Left colon (tissue), 2 donors: ENCODE measurements at regions not wholly inside any gene's neighbourhood (a gene's known extent, or its start where the extent isn't known, plus 50 kb on each side); places are given as distances from the start of the nearest gene placed in this dataset.
A peak's percentile ranks its signal among the peaks of the same experiment; 100 is the strongest.
"Not testable (repeated sequence)": the region's sequence is repeated elsewhere in the genome, so short reads cannot be mapped to it uniquely, and the experiment has no call there.

ENCODE experiments used
- ATAC-seq: fragments of 200-7000 bp; cut with Tn5 transposase; one replicate; pipeline ENCODE4 v1.9.1; 2020; ENCODE audit warnings: mild to moderate bottlenecking, moderate library complexity
- DNase-seq, 2 donors: peaks; one replicate each; pipeline ENCODE4 v3.0.0-alpha.2; 2020
- intact Hi-C, 2 donors: fragments of 100-400 bp; cut with DNase I in 1 of 2; cut with micrococcal nuclease in 1 of 2; formaldehyde crosslinking; loops; one replicate each; pipeline versions ENCODE4 v1.11.2 to v1.14.0; 2022; cut with DNase I, micrococcal nuclease
- donor health status: DM: no; HTN: no; CAD: no.
- donor health status: DM: yes; HTN: yes; CAD: no.

- intact Hi-C loops: no loop called here
- no peak for ATAC-seq
Observed at GRCh38 chr4:78660559-78660958, 109.0 kb downstream of the ANXA3 start.

DNA sequence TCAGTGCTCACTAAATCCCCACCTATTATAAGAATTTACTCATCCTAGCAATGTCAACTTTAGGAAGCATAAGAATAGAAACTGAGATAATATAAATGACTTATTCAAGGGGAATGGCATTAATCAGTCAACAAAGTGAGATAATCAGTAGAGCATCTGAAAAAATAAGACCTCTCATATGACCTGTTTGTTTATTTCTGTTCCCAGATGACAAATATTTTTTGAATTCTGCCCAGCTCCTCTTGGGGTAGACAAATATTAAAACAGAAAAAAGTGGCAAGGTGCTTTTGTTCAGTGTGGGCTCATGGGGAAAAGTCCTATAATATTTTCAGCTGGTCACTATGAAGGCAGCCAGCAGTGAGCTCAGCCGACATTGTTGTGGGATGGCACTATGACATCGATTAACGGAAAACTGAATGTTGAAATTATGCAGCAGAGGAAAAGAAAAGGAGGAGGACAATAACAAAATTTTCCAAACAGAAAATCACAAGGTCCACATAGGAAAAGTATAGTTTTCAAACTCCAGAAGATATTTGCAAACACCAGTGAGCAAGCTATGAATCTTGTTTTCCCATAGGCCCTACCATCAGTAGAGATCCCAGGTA lies 109.6 kb downstream of the ANXA3 start:
- intact Hi-C loops: no loop called here
- DNase-seq (no peak), ATAC-seq (no peak)

More at GRCh38 chr4:78660559-78660958, 109.0 kb downstream of the ANXA3 start:
- no peak for DNase-seq

GRCh38 chr4:78661921-78662521 lies 110.5 kb downstream of the ANXA3 start:
- ATAC-seq (peak; percentile 87), DNase-seq (no peak)
- intact Hi-C loops: no loop called here

GRCh38 chr4:78662658-78663057 lies 111.1 kb downstream of the ANXA3 start:
- intact Hi-C loops: no loop called here
- ATAC-seq (no peak), DNase-seq (no peak)

DNA sequence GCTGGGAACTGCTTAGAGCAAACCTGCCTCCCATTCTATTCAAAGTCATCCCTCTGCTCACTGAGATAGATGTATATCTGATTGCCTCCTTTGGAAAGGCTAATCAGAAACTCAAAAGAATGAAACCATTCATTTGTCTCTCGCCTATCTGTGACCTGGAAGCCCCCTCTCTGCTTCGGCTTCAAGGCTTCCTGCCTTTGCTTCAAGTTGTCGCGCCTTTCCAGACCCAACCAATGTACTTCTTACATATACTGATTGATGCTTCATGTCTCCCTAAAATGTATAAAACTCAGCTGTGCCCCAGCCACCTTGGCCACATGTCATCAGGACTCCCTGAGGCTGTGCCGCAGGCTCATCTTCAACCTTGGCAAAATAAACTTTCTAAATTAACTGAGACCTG lies 111.9 kb upstream of the BMP2K start:
- intact Hi-C loops, ATAC-seq, DNase-seq: not testable (repeated sequence)

- intact Hi-C loops: no loop called here
- ATAC-seq (peak; percentile 51), DNase-seq (no peak)
Observed at GRCh38 chr4:78665216-78665770, 110.9 kb upstream of the BMP2K start.

DNA sequence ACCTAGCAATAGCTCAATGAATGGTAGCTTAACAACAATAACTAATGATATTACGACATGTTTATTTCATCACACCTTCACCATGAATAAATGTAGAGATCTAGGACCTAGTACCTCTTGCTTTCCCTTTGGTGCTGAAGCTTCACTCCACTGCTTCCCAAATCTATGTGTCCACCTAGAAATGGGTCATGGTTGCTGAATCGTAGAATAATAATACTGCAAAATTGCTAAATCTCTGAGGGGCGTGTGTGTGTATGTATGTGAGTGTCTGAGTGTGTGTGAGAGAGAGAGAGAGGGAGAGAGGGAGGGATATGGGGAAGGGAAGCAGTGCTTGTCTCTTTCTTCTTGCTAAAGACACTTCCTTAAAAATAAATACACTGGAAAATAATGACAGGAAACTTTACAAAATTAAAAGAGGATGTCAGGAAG lies 109.3 kb upstream of the BMP2K start:
- intact Hi-C loops: no loop called here
- DNase-seq (no peak), ATAC-seq (no peak)

DNA sequence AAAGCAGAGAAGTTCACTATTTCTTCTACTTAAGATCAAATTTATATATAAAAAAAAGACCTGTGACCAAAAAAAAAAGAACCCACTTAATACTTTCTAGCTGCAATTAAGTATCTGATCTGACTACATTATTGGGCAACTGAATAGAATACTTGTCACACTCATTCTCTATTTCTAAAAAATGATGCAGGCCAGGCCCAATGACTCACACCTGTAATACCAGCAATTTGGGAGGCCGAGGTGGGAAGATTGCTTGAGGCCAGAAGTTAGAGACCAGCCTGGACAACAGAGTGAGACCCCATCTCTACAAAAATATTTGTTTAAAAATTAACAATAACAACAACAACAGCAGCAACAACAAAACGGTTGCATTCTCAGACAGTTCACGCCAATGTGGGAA lies 108.8 kb upstream of the BMP2K start:
- ATAC-seq: no peak
- no peak for DNase-seq
- intact Hi-C loops: no loop called here

DNA sequence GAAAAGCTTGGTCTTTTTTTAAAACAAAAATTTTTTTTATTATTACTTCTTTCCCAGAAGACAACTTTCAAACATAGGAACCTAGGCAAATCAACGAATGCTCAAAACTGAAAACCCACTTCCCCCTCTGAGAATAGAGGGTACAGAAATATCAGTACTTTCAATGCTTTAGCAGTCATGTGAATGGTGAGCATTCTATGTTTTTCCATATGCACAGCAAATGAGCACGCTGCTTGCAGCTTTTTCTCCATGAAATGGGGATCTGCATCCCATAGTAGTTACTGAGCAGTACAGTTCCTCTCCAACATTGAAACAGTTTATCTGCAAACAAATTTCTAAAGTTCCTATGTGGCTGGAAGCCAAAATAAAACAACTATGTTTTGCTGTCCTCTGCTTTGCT lies 108.4 kb upstream of the BMP2K start:
- ATAC-seq (peak; percentile 33), DNase-seq (no peak)
- intact Hi-C loops: no loop called here

- no peak for ATAC-seq
- intact Hi-C loops: no loop called here
- no peak for DNase-seq
Observed at GRCh38 chr4:78669453-78669852, 106.7 kb upstream of the BMP2K start.

DNA sequence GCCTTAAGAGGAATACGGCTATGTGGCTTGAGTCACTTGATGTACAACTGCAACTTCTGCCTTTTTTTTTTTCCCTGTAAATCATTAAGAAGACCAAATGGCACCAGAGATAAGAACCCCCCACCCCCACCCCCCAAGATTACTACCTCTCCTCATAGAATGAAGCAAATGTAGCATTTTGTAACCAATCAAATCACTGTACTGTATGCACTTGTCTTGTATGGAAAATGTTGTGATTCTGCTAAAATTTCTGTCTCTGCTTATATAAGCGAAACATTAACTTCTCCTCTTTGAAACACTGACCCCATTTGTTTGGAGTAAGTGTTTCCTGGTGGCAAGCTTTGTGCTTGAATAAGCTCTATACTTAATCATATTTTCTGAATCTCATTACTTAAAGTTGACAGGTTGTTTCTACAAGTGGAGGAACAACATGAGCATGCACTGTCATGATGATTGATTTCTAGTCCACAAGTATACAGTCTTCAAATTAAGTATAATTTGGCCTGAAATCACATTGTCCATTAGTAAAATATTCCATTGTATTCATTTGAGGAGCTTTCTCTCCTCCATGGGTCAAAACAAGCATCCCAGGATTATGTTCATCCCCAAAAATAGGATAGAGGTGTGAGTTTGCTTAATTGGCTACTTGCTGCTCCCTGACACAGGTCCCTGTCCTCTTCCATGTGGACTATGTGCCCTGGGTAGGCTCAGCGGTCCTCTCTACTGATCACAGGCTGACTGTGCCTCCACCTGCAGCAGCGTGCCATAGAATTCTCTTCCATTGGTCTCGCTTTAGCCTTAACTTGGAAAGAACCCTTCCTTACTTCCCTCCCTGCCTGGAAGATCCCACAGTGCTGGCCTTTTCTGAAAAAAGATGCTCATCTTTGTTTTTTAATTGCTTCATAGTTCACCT lies 104.0 kb upstream of the BMP2K start:
- intact Hi-C loops: no loop called here
- no peak for DNase-seq
- no peak for ATAC-seq

- no peak for ATAC-seq
- intact Hi-C loops: no loop called here
Observed at GRCh38 chr4:78673337-78673736, 102.8 kb upstream of the BMP2K start.

GRCh38 chr4:78675325-78675724 lies 100.8 kb upstream of the BMP2K start:
- DNase-seq (no peak), ATAC-seq (no peak)
- intact Hi-C loops: no loop called here

More at GRCh38 chr4:78673337-78673736, 102.8 kb upstream of the BMP2K start:
- no peak for DNase-seq

DNA sequence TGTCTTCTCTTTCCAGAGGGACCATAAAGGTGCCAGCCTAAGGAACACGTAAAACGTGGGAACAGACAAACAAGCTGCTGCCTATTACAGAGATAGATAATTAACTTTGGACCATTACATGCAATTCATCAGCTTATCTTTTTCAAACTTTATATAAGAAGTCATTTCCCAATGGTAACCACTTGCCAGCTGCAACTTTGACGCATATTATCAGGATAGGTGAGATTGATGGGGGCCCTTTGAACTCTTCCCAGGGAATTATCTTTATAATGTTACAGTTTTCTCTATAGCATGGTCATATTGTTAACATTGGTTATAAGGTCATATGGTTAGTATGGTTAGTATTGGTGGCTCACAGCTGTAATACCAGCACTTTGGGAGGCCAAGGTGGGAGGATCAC lies 94.1 kb upstream of the BMP2K start:
- ATAC-seq (peak; percentile 86), DNase-seq (no peak)
- intact Hi-C loops: no loop called here

GRCh38 chr4:78683352-78683751 lies 92.8 kb upstream of the BMP2K start:
- no peak for DNase-seq

GRCh38 chr4:78684325-78685079 lies 91.6 kb upstream of the BMP2K start:
- ATAC-seq: no peak
- intact Hi-C loops: no loop called here
- DNase-seq: no peak

More at GRCh38 chr4:78683352-78683751, 92.8 kb upstream of the BMP2K start:
- peak; percentile 76 for ATAC-seq
- intact Hi-C loops: no loop called here

DNA sequence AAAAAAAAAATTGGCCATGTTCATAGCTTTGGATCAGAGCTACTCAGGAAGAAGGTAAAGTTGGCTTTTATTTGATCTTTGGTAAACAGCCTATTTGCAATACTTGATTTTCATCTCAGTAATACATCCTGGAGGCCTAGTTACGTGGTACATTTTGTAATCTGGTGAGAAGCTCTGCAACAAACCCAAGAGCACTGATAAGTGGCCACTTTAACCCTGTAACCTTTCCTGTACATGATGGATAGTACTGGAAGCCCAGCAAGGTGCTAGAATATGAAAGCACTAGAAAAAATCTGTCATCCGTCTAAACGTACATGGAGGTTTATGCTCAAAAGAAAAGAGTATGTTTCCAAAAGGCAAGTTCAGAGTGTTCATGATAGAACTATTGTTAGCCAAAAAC lies 88.3 kb upstream of the BMP2K start:
- DNase-seq (no peak), ATAC-seq (no peak)
- intact Hi-C loops: no loop called here

DNA sequence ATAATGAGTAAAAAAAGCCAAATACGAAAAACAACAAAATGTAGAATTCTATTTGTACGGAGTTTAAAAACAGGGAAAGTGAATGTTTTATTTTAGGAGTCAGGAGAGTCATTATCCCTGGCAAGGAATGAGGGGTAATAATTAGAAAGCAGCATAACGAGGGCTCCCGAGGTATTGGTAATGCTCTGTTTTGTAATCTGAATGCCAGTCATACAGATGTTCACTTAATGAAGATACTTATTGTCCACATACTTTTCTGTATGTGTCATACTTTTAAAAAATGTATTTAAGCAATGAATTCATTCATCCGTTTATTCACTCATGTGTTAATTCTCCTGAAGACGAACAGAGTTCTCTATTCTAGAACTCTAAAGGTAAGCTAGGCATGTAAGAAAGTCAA lies 87.8 kb upstream of the BMP2K start:
- intact Hi-C loops: no loop called here
- DNase-seq: no peak
- no peak for ATAC-seq

GRCh38 chr4:78689261-78689660 lies 86.9 kb upstream of the BMP2K start:
- DNase-seq (no peak), ATAC-seq (no peak)
- intact Hi-C loops: no loop called here
